Esophagus muscularis mucosa (tissue), 4 donors: ENCODE measurements at regions not wholly inside any gene's neighbourhood (a gene's known extent, or its start where the extent isn't known, plus 50 kb on each side); places are given as distances from the start of the nearest gene placed in this dataset.

Source experiments
- DNase-seq: peaks from one replicate; pipeline ENCODE4 v3.0.0-alpha.2; 2017; ENCODE audit errors: extremely low spot score
- H3K27ac ChIP-seq, 4 donors: fragments of 200-600 bp; sonication (generic); replicated peaks in 1 of 4; 1 replicate in 3 of 4; 2 replicates in 1 of 4; pipeline ENCODE4 v1.5.1; 2016 to 2019; ENCODE audit warnings: mild to moderate bottlenecking in 1 of 4
- H3K27me3 ChIP-seq, 4 donors: fragments of 200-600 bp; sonication (generic); one replicate each; pipeline versions ENCODE4 v1.5.1 to v1.6.0; 2016 to 2019
- H3K36me3 ChIP-seq, 4 donors: fragments of 200-600 bp; sonication (generic); one replicate each; pipeline ENCODE4 v1.5.1; 2016 to 2019
- H3K4me1 ChIP-seq, 4 donors: fragments of 200-600 bp; sonication (generic); one replicate each; pipeline ENCODE4 v1.5.1; 2016 to 2019
- H3K4me3 ChIP-seq, 4 donors: fragments of 200-600 bp; sonication (generic); 1 replicate in 2 of 4; 2 replicates in 2 of 4; pipeline ENCODE4 v1.5.1; 2016 to 2019; ENCODE audit warnings: mild to moderate bottlenecking in 4 of 4, moderate library complexity in 1 of 4
- H3K9me3 ChIP-seq, 4 donors: fragments of 200-600 bp; sonication (generic); 1 replicate in 3 of 4; 2 replicates in 1 of 4; pipeline ENCODE4 v1.5.1; 2016 to 2019
- EP300 ChIP-seq: sonication (generic); formaldehyde crosslinking; IDR thresholded peaks from one replicate; pipeline ENCODE4 v1.6.1; 2017; ENCODE audit warnings: antibody characterized with exemption
- POLR2A ChIP-seq: fragments of 450-650 bp; IDR thresholded peaks from one replicate; pipeline ENCODE4 v1.6.1; 2017; ENCODE audit warnings: antibody characterized with exemption, moderate library complexity, mild to moderate bottlenecking, low read depth
- POLR2AphosphoS5 ChIP-seq, 2 donors: sonication (generic); formaldehyde crosslinking; IDR thresholded peaks; one replicate each; pipeline ENCODE4 v1.6.1; 2017; ENCODE audit warnings: antibody characterized with exemption in 2 of 2
- WGBS: methylation state at CpG from one replicate; pipeline ENCODE4 v1.1.5; 2018; 5-methylcytosine and 5-hydroxymethylcytosine counted together
- intact Hi-C: fragments of 100-400 bp; cut with DNase I; formaldehyde crosslinking; loops from one replicate; pipeline ENCODE4 v1.15.1; 2023
- TF ChIP-seq, protein P1 (sequence below), 3 experiments: fragments of 200-600 bp in 2 of 3; fragments of 450-650 bp in 1 of 3; sonication (generic) in 2 of 3; IDR thresholded peaks; one replicate each; pipeline ENCODE4 v1.5.1; 2017 to 2019; ENCODE audit warnings: antibody characterized with exemption in 3 of 3, mild to moderate bottlenecking in 2 of 3, moderate library complexity in 1 of 3

DNA sequence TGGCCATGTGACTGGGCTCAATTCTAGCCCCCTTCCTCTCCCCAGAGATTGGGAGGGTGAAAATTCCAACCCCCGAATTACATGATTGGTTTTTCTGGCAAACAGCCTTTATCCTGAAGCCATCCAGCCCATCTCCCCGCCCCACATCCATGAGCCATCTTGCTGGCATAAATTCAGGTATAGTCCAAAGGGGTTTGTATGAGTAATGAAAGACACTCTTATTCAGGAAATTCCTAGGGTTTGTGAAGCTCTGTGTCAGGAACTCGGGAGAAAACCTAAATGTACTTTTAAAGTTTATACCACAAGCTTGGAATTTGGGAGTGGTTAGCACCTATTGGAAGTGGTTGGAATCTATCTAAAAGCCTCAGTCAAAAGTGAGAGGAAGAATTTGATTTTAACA, 80.6 kb upstream of the SIMC1 start:
- DNase-seq, result peak; percentile 72
- WGBS, result 56% methylated on average over 3 of the region's 3 CpGs
- TF ChIP-seq, protein P1, sequence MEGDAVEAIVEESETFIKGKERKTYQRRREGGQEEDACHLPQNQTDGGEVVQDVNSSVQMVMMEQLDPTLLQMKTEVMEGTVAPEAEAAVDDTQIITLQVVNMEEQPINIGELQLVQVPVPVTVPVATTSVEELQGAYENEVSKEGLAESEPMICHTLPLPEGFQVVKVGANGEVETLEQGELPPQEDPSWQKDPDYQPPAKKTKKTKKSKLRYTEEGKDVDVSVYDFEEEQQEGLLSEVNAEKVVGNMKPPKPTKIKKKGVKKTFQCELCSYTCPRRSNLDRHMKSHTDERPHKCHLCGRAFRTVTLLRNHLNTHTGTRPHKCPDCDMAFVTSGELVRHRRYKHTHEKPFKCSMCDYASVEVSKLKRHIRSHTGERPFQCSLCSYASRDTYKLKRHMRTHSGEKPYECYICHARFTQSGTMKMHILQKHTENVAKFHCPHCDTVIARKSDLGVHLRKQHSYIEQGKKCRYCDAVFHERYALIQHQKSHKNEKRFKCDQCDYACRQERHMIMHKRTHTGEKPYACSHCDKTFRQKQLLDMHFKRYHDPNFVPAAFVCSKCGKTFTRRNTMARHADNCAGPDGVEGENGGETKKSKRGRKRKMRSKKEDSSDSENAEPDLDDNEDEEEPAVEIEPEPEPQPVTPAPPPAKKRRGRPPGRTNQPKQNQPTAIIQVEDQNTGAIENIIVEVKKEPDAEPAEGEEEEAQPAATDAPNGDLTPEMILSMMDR (IDR thresholded peaks at IDR 0.05), result no peak
- TF ChIP-seq POLR2A (no peak), EP300 (no peak), POLR2AphosphoS5 (IDR thresholded peaks at IDR 0.05) (no peak)
- no peaks in the 10 kb centered on the region for H3K4me1 ChIP-seq
- H3K36me3 ChIP-seq, result no peaks in the 10 kb centered on the region
- peaks cover 0 to 7% (median 0%) of the 10 kb centered on the region in 4 donors for H3K27me3 ChIP-seq
- H3K9me3 ChIP-seq, result no peaks in the 10 kb centered on the region
- H3K4me3 ChIP-seq, result no peak overlapping the region
- no peak overlapping the region for H3K27ac ChIP-seq
- intact Hi-C loops, result no loop called here

DNA sequence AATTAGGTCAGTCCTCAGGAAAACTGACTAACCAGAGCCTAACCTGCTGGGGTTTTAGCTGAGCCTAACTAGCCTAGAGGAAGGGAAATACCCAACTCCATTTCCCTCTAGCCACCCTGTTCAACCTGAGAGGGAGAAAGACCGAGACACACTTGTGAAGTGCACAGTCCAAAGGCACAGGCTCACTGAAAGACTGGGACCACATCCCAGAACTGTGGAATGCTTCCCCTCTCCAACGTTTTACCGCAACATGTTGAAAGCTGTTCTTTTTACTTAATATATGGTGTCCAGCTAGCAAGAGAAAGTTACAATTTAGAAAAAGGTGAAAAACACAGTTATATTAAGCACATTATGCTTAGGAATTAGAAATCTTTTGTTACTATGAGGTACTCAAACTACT, 76.8 kb upstream of the SIMC1 start:
- H3K27ac ChIP-seq, result no peak overlapping the region
- TF ChIP-seq POLR2AphosphoS5 (IDR thresholded peaks at IDR 0.05), result no peak
- TF ChIP-seq POLR2A, result no peak
- TF ChIP-seq EP300, result no peak
- TF ChIP-seq, protein P1 (IDR thresholded peaks at IDR 0.05), result no peak
- intact Hi-C loops, result no loop called here
- H3K9me3 ChIP-seq, result no peaks in the 10 kb centered on the region
- no peaks in the 10 kb centered on the region for H3K36me3 ChIP-seq
- H3K4me3 ChIP-seq, result no peak overlapping the region
- H3K27me3 ChIP-seq, result peaks cover 0 to 12% (median 0%) of the 10 kb centered on the region in 4 donors
- 48% methylated on average over 3 of the region's 3 CpGs for WGBS
- DNase-seq, result peak; percentile 45
- no peaks in the 10 kb centered on the region for H3K4me1 ChIP-seq

- WGBS, result 85% methylated on average over 3 of the region's 3 CpGs
- no peaks in the 10 kb centered on the region for H3K4me1 ChIP-seq
- DNase-seq, result peak; percentile 21
- H3K36me3 ChIP-seq, result no peaks in the 10 kb centered on the region
- intact Hi-C loops, result no loop called here
- H3K4me3 ChIP-seq, result no peak overlapping the region
- no peak overlapping the region for H3K27ac ChIP-seq
- no peaks in the 10 kb centered on the region for H3K9me3 ChIP-seq
- TF ChIP-seq, protein P1 (IDR thresholded peaks at IDR 0.05), result no peak
- TF ChIP-seq POLR2A (no peak), POLR2AphosphoS5 (IDR thresholded peaks at IDR 0.05) (no peak), EP300 (no peak)
- peaks cover 0 to 12% (median 0%) of the 10 kb centered on the region in 4 donors for H3K27me3 ChIP-seq
Measured at GRCh38 chr5:176162198-176162597, 76.0 kb upstream of the SIMC1 start.

DNA sequence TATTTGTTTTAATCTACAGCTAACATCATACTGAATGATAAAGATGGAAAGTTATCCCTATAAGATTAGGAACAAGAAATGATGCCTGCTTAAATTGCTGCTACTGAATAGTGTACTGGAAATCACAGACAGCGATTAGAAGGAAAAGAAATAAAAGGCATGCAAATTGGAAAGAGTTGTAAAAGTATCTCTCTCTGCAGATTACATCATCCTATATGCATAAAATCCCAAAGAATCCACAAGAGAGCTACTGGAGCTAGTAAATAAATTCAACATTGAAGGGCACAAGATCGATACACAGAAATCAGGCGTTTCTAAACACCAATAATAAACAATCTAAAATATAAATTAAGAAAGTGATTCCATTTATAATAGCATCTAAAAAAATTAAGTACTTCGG, 75.3 kb upstream of the SIMC1 start:
- TF ChIP-seq POLR2A, result no peak
- TF ChIP-seq, protein P1 (IDR thresholded peaks at IDR 0.05), result no peak
- TF ChIP-seq POLR2AphosphoS5 (IDR thresholded peaks at IDR 0.05), result no peak
- TF ChIP-seq EP300, result no peak
- Histone ChIP-seq H3K4me3 (no peak overlapping the region), H3K9me3 (no peaks in the 10 kb centered on the region), H3K27ac (no peak overlapping the region), H3K4me1 (no peaks in the 10 kb centered on the region), H3K27me3 (peaks cover 0 to 9% (median 0%) of the 10 kb centered on the region in 4 donors), H3K36me3 (no peaks in the 10 kb centered on the region)
- DNase-seq, result no peak
- WGBS, result 78% methylated on average over 4 of the region's 4 CpGs
- intact Hi-C loops, result no loop called here

GRCh38 chr5:176166427-176166826, 71.8 kb upstream of the SIMC1 start:
- TF ChIP-seq, protein P1 (IDR thresholded peaks at IDR 0.05), result no peak
- TF ChIP-seq POLR2A (no peak), POLR2AphosphoS5 (IDR thresholded peaks at IDR 0.05) (no peak), EP300 (no peak)
- no peak overlapping the region for H3K27ac ChIP-seq
- H3K4me1 ChIP-seq, result no peaks in the 10 kb centered on the region
- H3K9me3 ChIP-seq, result no peaks in the 10 kb centered on the region
- no peaks in the 10 kb centered on the region for H3K36me3 ChIP-seq
- H3K4me3 ChIP-seq, result no peak overlapping the region
- intact Hi-C loops, result no loop called here
- peaks cover 0 to 9% (median 0%) of the 10 kb centered on the region in 4 donors for H3K27me3 ChIP-seq
- 66% methylated on average over 4 of the region's 4 CpGs for WGBS
- DNase-seq, result no peak
